ENCODE measurements at regions not wholly inside any gene's neighbourhood (a gene's known extent, or its start where the extent isn't known, plus 50 kb on each side); places are given as distances from the start of the nearest gene placed in this dataset.

DNA sequence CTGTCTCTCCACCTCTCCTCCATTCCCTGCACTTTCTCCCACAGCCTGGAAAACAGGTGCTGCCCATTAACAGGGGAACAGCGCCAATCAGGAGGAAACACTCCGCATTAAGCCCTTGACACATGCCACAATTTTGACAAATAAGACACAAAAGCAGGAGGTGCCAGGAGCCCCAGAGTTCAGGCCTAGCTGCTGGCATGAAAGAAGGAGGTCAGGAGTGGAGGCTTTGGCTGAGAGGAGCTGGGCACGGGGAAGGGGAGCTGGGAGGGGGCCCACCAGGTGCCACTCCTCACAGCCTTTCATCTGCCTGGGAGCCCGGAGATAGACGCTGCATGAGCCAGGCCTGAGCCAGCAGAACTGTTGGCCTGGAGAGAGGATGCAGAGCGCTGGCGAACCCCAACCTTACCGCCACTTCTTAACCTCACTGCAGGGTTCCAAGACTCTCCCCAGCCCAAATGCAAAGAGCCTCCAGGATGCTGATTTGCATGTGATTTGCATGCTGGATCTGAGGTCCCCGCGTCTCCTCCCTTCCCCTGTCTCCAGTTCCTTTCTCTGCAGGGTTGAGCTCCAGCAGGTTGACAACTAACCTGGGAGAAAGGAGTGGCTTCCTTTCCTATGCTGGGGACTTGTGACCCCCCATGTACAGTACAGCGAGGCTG is 139.8 kb upstream of the SDK2 start:
- Mint-ChIP-seq H3K4me1 (ENCODE audit: low read depth, unreplicated experiment) (peaks cover 20% of the 10 kb centered on the region), H3K9me3 (ENCODE audit: unreplicated experiment) (peaks cover 3% of the 10 kb centered on the region), H3K4me3 (ENCODE audit: unreplicated experiment) (no peak overlapping the region), H3K27ac (ENCODE audit: unreplicated experiment) (no peak overlapping the region), H3K27me3 (ENCODE audit: unreplicated experiment) (peaks cover 5% of the 10 kb centered on the region), H3K36me3 (ENCODE audit: unreplicated experiment) (peaks cover 3% of the 10 kb centered on the region)
- TF ChIP-seq, protein P1, sequence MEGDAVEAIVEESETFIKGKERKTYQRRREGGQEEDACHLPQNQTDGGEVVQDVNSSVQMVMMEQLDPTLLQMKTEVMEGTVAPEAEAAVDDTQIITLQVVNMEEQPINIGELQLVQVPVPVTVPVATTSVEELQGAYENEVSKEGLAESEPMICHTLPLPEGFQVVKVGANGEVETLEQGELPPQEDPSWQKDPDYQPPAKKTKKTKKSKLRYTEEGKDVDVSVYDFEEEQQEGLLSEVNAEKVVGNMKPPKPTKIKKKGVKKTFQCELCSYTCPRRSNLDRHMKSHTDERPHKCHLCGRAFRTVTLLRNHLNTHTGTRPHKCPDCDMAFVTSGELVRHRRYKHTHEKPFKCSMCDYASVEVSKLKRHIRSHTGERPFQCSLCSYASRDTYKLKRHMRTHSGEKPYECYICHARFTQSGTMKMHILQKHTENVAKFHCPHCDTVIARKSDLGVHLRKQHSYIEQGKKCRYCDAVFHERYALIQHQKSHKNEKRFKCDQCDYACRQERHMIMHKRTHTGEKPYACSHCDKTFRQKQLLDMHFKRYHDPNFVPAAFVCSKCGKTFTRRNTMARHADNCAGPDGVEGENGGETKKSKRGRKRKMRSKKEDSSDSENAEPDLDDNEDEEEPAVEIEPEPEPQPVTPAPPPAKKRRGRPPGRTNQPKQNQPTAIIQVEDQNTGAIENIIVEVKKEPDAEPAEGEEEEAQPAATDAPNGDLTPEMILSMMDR (IDR thresholded peaks at IDR 0.05; ENCODE audit: partially characterized antibody, unreplicated experiment), result no peak
- no peak for DNase-seq

DNA sequence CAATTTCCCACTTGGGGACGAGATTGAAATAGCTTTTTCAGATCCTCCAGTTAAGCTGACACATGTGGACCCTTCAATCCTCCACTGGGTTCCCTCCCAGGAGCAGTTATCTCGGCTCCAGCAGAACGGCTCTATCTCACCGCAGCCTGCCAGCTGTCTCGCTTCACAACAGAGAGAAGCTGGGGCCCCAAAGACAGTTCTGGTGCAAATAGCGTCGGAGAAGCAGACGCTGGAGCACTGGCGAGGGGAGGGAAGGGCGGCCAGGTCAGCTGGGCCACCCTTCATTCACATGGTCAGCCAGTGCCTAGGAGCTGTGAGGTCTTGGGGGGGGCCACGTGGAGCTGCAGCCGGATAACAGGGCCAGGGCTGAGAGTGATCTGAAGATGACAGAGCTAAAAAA is 141.3 kb upstream of the SDK2 start:
- Mint-ChIP-seq H3K36me3 (ENCODE audit: unreplicated experiment) (peaks cover 4% of the 10 kb centered on the region), H3K4me1 (ENCODE audit: low read depth, unreplicated experiment) (peaks cover 20% of the 10 kb centered on the region), H3K27ac (ENCODE audit: unreplicated experiment) (no peak overlapping the region), H3K27me3 (ENCODE audit: unreplicated experiment) (peaks cover 5% of the 10 kb centered on the region), H3K9me3 (ENCODE audit: unreplicated experiment) (peaks cover 1% of the 10 kb centered on the region), H3K4me3 (ENCODE audit: unreplicated experiment) (no peak overlapping the region)
- DNase-seq, result no peak
- TF ChIP-seq, protein P1 (IDR thresholded peaks at IDR 0.05; ENCODE audit: partially characterized antibody, unreplicated experiment), result no peak

DNA sequence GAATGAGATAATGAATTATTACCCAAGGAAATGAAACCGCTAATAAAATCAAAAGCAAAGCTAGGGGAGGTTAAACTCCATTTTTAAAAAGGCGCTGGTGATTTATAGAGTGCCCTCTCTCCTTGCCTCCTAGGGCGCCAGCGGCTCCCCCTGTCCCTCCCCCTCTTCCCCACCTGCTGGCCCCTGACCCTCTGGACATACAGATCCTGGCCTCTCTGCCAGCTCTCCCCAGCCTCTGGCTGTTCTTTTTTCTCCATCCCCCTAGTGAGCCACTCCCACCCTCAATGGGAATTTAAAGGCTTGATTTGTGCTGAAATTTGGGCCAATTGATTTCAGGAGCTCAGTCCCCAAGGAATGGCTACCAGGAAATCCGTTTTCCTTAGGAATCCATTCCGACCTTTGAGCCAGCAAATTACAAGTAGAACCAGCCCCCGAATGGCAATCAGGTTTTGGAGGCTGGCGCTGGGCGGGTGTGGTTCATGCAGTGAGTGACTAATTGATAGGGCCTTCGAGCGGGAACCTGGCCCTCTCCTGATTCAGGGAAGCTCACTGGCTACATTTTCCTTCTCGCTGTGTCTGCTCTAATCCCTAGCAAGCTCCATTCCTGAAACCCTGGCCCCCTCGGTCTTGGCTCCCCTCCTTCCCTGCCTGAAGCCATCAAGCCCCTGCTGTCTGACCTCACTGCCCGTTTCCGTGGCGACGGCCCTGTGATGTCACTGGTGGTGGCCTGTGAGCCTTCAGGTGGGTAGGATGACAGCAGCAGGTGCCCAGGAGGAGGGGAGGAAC is 141.9 kb upstream of the SDK2 start:
- Mint-ChIP-seq H3K27ac (ENCODE audit: unreplicated experiment) (peak overlapping the region; percentile 12), H3K4me3 (ENCODE audit: unreplicated experiment) (no peak overlapping the region), H3K4me1 (ENCODE audit: low read depth, unreplicated experiment) (peaks cover 20% of the 10 kb centered on the region), H3K27me3 (ENCODE audit: unreplicated experiment) (peaks cover 5% of the 10 kb centered on the region), H3K9me3 (ENCODE audit: unreplicated experiment) (peaks cover 1% of the 10 kb centered on the region), H3K36me3 (ENCODE audit: unreplicated experiment) (peaks cover 4% of the 10 kb centered on the region)
- TF ChIP-seq, protein P1 (IDR thresholded peaks at IDR 0.05; ENCODE audit: partially characterized antibody, unreplicated experiment), result no peak
- peak; percentile 61 for DNase-seq

DNA sequence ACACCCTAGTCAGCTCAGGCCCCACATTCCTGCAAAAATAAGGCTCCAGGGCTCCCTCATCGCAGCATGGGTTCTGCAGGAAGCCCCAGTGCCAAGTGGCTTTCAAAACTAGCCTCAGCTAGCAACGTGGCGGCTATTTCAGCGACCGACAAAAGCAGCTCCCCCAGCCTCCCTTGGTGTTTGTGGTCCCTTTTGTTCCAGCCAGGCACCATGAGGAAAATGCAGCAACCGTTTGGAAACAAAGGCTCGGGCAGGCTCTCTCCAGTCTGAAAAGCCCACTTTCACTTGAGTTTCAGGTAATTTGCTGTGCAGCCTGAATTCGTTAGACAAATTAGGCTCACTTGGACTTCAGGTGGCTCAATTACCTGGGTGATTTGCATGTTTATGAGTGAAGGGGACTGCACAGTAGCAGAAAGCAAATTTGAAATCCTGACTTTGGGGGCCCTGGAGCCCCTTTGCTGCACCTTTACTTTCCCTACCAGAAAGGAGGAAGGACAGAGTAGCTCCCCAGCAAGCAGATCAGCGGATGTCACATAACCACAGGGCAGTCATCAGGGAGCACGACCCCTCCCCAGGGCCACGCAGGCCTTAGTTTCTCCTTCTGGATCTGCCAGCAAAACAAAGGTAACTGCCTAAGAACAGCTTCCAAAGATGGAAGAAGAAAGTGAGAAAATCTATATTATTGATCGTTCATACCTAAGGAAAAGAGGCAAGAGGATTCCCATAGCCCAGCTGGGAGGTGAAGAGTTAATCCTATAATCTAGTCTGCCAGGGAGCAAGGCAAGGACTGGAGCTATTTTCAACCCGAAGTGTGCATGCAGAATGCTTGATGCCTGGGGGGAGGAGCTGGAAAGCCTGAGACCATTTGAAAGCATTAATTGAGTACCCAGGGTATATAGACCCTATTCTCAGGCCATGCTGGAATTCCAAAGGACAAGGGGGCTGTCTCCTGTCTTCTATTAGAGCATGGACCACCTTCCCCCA is 143.1 kb upstream of the SDK2 start:
- no peak for DNase-seq
- Mint-ChIP-seq H3K4me1 (ENCODE audit: low read depth, unreplicated experiment) (peaks cover 22% of the 10 kb centered on the region), H3K27me3 (ENCODE audit: unreplicated experiment) (peaks cover 5% of the 10 kb centered on the region)

More for the DNA sequence above, 143.1 kb upstream of the SDK2 start:
- TF ChIP-seq, protein P1 (IDR thresholded peaks at IDR 0.05; ENCODE audit: partially characterized antibody, unreplicated experiment), result no peak
- Mint-ChIP-seq H3K36me3 (ENCODE audit: unreplicated experiment) (peaks cover 4% of the 10 kb centered on the region), H3K9me3 (ENCODE audit: unreplicated experiment) (peaks cover 1% of the 10 kb centered on the region), H3K27ac (ENCODE audit: unreplicated experiment) (no peak overlapping the region), H3K4me3 (ENCODE audit: unreplicated experiment) (no peak overlapping the region)

Measured in glutamatergic neuron (in vitro differentiated cells).